ENCODE measurements at regions not wholly inside any gene's neighbourhood (a gene's known extent, or its start where the extent isn't known, plus 50 kb on each side); places are given as distances from the start of the nearest gene placed in this dataset.

- no peaks in the 10 kb centered on the region for H3K4me1 ChIP-seq (ENCODE audit: control insufficient read depth, insufficient read depth, low read length)
- TF ChIP-seq, protein P1, sequence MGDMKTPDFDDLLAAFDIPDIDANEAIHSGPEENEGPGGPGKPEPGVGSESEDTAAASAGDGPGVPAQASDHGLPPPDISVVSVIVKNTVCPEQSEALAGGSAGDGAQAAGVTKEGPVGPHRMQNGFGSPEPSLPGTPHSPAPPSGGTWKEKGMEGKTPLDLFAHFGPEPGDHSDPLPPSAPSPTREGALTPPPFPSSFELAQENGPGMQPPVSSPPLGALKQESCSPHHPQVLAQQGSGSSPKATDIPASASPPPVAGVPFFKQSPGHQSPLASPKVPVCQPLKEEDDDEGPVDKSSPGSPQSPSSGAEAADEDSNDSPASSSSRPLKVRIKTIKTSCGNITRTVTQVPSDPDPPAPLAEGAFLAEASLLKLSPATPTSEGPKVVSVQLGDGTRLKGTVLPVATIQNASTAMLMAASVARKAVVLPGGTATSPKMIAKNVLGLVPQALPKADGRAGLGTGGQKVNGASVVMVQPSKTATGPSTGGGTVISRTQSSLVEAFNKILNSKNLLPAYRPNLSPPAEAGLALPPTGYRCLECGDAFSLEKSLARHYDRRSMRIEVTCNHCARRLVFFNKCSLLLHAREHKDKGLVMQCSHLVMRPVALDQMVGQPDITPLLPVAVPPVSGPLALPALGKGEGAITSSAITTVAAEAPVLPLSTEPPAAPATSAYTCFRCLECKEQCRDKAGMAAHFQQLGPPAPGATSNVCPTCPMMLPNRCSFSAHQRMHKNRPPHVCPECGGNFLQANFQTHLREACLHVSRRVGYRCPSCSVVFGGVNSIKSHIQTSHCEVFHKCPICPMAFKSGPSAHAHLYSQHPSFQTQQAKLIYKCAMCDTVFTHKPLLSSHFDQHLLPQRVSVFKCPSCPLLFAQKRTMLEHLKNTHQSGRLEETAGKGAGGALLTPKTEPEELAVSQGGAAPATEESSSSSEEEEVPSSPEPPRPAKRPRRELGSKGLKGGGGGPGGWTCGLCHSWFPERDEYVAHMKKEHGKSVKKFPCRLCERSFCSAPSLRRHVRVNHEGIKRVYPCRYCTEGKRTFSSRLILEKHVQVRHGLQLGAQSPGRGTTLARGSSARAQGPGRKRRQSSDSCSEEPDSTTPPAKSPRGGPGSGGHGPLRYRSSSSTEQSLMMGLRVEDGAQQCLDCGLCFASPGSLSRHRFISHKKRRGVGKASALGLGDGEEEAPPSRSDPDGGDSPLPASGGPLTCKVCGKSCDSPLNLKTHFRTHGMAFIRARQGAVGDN (IDR thresholded peaks at IDR 0.05): no peak
- TF ChIP-seq, protein P2, sequence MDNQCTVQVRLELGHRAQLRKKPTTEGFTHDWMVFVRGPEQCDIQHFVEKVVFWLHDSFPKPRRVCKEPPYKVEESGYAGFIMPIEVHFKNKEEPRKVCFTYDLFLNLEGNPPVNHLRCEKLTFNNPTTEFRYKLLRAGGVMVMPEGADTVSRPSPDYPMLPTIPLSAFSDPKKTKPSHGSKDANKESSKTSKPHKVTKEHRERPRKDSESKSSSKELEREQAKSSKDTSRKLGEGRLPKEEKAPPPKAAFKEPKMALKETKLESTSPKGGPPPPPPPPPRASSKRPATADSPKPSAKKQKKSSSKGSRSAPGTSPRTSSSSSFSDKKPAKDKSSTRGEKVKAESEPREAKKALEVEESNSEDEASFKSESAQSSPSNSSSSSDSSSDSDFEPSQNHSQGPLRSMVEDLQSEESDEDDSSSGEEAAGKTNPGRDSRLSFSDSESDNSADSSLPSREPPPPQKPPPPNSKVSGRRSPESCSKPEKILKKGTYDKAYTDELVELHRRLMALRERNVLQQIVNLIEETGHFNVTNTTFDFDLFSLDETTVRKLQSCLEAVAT (IDR thresholded peaks at IDR 0.05): no peak
- TF ChIP-seq CBX3 (IDR thresholded peaks at IDR 0.05; ENCODE audit: borderline replicate concordance, low read depth) (no peak), POLR2AphosphoS2 (IDR thresholded peaks at IDR 0.05; ENCODE audit: low read depth, low read length) (no peak), STAT3 (IDR thresholded peaks at IDR 0.05; ENCODE audit: low read depth, low read length) (no peak), REST (IDR thresholded peaks at IDR 0.05; ENCODE audit: low read depth, low read length) (no peak), JUND (IDR thresholded peaks at IDR 0.05; ENCODE audit: low read depth, low read length) (no peak), EZH2 (IDR thresholded peaks at IDR 0.05; ENCODE audit: borderline replicate concordance, control insufficient read depth, low read depth, low read length) (no peak), PML (IDR thresholded peaks at IDR 0.05; ENCODE audit: low read length) (no peak), HDGF (IDR thresholded peaks at IDR 0.05) (no peak), ZNF384 (IDR thresholded peaks at IDR 0.05; ENCODE audit: borderline replicate concordance, low read depth, low read length) (no peak), RFX5 (IDR thresholded peaks at IDR 0.05; ENCODE audit: low read depth, low read length) (no peak), MYC (IDR thresholded peaks at IDR 0.05; ENCODE audit: insufficient read depth, insufficient read length, insufficient replicate concordance, low read length, severe bottlenecking) (no peak)
- RAD21 ChIA-PET (ENCODE audit: unreplicated experiment): no interaction called here
Observed at GRCh38 chr18:38350141-38350540, 784.5 kb upstream of the CELF4 start.

More at GRCh38 chr18:38350141-38350540, 784.5 kb upstream of the CELF4 start:
- Histone ChIP-seq H3K36me3 (ENCODE audit: control insufficient read depth in 2 of 2, insufficient read depth in 2 of 2, low read length in 1 of 2) (no peaks in the 10 kb centered on the region), H3K27me3 (replicated peaks in 1 of 2; ENCODE audit: control insufficient read depth in 2 of 2, insufficient read depth in 2 of 2, low read length in 1 of 2) (no peaks in the 10 kb centered on the region), H3K4me2 (ENCODE audit: control insufficient read depth, insufficient read depth) (no peak overlapping the region), H3K79me2 (ENCODE audit: control insufficient read depth, insufficient read depth, low read length) (no peaks in the 10 kb centered on the region), H4K20me1 (ENCODE audit: control insufficient read depth, insufficient read depth) (no peaks in the 10 kb centered on the region), H3K9ac (ENCODE audit: control insufficient read depth, insufficient read depth, low read length) (no peak overlapping the region), H3K9me3 (replicated peaks; ENCODE audit: control insufficient read depth, insufficient read depth, low read length) (no peaks in the 10 kb centered on the region; the same call in 2 of the 3 replicates), H3K27ac (ENCODE audit: control insufficient read depth, insufficient read depth) (no peak overlapping the region), H3K4me3 (no peak overlapping the region), H2AFZ (ENCODE audit: control insufficient read depth, low read depth, low read length) (no peak overlapping the region)
- ChIA-PET SMC1A (ENCODE audit: uncharacterized antibody, unreplicated experiment) (no interaction called here), POLR2A (no interaction called here), CTCF (no interaction called here)
- in situ Hi-C loops (cut with MboI): no loop called here
- intact Hi-C loops (cut with micrococcal nuclease; ENCODE audit: unreplicated experiment): no loop called here
- ATAC-seq (no peak), DNase-seq (ENCODE audit: low read depth, low spot score) (no peak), FAIRE-seq (no peak)
- no TSS peak for BruUV-seq (replicated peaks)
- WGBS (ENCODE audit: insufficient coverage, insufficient replicate concordance, low lambda C conversion rate, missing lambda C conversion rate): 3% methylated on average over 2 of the region's 2 CpGs

All from GM12878 (cell line).